IPS DF 6.9 (cell line): ENCODE measurements at regions not wholly inside any gene's neighbourhood (a gene's known extent, or its start where the extent isn't known, plus 50 kb on each side); places are given as distances from the start of the nearest gene placed in this dataset.

Experiments
- DNase-seq: peaks from one replicate; pipeline ENCODE4 v3.0.0-alpha.2; 2013; ENCODE audit warnings: low read depth, low spot score
- H3K27ac ChIP-seq: one replicate; pipeline ENCODE4 v1.5.1; 2013; ENCODE audit warnings: low read length, control low read depth
- H3K27me3 ChIP-seq: 2 replicates; pipeline ENCODE4 v1.6.1; 2013; ENCODE audit warnings: mild to moderate bottlenecking, low read length; ENCODE audit not compliant: control insufficient read depth, insufficient read depth
- H3K36me3 ChIP-seq: 2 replicates; pipeline ENCODE4 v1.6.1; 2013; ENCODE audit warnings: low read length; ENCODE audit not compliant: control insufficient read depth, insufficient read depth
- H3K4me1 ChIP-seq: 2 replicates; pipeline ENCODE4 v1.6.1; 2013; ENCODE audit warnings: low read length; ENCODE audit not compliant: control insufficient read depth, insufficient read depth
- H3K4me3 ChIP-seq: 2 replicates; pipeline ENCODE4 v1.5.1; 2013; ENCODE audit warnings: mild to moderate bottlenecking, low read length
- H3K9me3 ChIP-seq: 2 replicates; pipeline ENCODE4 v1.6.1; 2013; ENCODE audit warnings: low read length, inconsistent platforms; ENCODE audit not compliant: control insufficient read depth, insufficient read depth
- WGBS: extraction: QIAGEN DNeasy Blood & Tissue Kit; methylation state at CpG from one replicate; pipeline ENCODE4 v1.1.7; 2013; ENCODE audit warnings: mixed read lengths, missing lambda C conversion rate; ENCODE audit not compliant: insufficient read length, insufficient coverage; 5-methylcytosine and 5-hydroxymethylcytosine counted together

GRCh38 chr3:18666655-18667054 lies 241.5 kb upstream of the SATB1 start:
- WGBS = no CpG with 5 or more reads among the region's 2 CpGs
- no peaks in the 10 kb centered on the region; the same call in 1 of the 2 replicates for H3K4me1 ChIP-seq
- H3K4me3 ChIP-seq = no peak overlapping the region
- no peak overlapping the region for H3K27ac ChIP-seq
- no peaks in the 10 kb centered on the region for H3K27me3 ChIP-seq
- H3K9me3 ChIP-seq = no peaks in the 10 kb centered on the region
- H3K36me3 ChIP-seq = no peaks in the 10 kb centered on the region
- DNase-seq = no peak

- H3K27me3 ChIP-seq = no peaks in the 10 kb centered on the region
- H3K27ac ChIP-seq = no peak overlapping the region
- no peaks in the 10 kb centered on the region for H3K4me1 ChIP-seq
- no peaks in the 10 kb centered on the region for H3K36me3 ChIP-seq
- H3K9me3 ChIP-seq = no peaks in the 10 kb centered on the region
- no peak overlapping the region for H3K4me3 ChIP-seq
- no peak for DNase-seq
Measured at GRCh38 chr3:18660059-18660458, 234.9 kb upstream of the SATB1 start.

DNA sequence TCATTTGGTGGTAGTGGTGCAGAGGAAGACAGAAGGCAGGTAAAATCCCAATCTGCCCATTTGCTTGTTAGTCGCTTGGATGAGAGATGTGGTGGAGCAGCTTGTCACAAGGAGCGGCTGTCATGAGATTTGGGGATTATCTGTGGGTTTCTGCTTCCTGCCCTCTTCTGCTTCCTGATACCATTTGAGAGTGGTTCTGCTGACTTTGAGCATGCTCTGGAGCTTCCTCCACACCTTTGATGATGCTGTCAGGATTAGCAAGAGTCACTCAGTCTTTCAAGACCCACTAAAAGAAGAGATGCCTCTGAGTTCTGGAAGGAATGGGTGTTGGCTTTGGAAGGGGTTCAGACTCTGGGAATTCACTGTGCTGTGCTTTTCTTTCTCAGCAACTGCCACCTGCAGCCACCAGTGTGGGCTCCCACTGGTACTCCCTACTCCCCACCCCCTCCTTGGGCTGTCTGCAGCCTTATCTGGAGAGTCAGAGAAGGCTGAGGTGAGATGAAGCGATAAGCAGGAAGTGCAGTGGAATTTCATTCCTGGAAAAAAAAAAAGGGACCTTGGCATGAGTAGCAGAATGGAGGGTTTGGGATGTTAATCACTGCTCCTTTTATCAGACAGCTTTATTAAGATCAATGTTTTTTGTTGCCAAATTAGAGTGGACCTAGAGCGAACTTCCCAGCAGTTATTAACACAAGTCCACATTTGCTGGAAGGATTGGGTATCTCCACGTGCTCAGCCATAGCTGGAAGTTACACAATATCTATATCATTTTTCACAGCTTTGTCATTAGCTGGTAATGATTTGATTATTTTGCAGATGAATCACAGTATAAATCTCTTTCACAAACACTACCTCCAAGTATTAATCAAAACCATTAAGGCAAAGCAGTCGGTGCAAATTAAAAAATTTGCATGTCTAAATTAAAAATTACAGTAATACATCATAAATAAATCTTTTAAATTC lies 233.0 kb upstream of the SATB1 start:
- H3K4me1 ChIP-seq = no peaks in the 10 kb centered on the region
- H3K4me3 ChIP-seq = no peak overlapping the region
- H3K9me3 ChIP-seq = no peaks in the 10 kb centered on the region
- WGBS = no CpG with 5 or more reads among the region's 6 CpGs
- no peaks in the 10 kb centered on the region for H3K27me3 ChIP-seq
- no peaks in the 10 kb centered on the region for H3K36me3 ChIP-seq
- no peak for DNase-seq
- H3K27ac ChIP-seq = no peak overlapping the region

- no peak overlapping the region for H3K4me3 ChIP-seq
- no peaks in the 10 kb centered on the region for H3K27me3 ChIP-seq
- no CpG with 5 or more reads among the region's 5 CpGs for WGBS
- no peaks in the 10 kb centered on the region for H3K36me3 ChIP-seq
- H3K9me3 ChIP-seq = no peaks in the 10 kb centered on the region
- no peaks in the 10 kb centered on the region for H3K4me1 ChIP-seq
- H3K27ac ChIP-seq = no peak overlapping the region
- no peak for DNase-seq
Measured at GRCh38 chr3:18656866-18657265, 231.7 kb upstream of the SATB1 start.

DNA sequence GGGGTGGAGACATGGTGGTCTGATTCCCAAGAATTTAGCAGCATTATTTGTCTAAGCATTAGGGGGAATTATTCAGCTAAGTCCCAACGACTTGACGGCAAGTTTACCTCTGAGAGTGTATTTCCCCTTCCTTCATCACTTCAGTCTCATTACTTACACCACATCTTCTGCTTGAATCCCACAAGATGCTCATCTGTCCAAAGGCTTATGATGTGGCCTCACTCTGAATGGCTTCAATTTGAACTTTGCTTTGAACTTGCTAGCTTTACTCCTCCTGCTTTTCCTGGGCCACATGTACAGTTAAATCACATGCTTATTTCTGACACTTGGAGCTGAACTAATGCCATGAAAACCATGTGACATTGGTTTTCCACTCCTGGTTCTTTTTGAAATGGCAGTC lies 231.3 kb upstream of the SATB1 start:
- Histone ChIP-seq H3K36me3 (no peaks in the 10 kb centered on the region), H3K4me1 (no peaks in the 10 kb centered on the region), H3K9me3 (no peaks in the 10 kb centered on the region), H3K27me3 (no peaks in the 10 kb centered on the region), H3K27ac (no peak overlapping the region), H3K4me3 (no peak overlapping the region)
- no peak for DNase-seq
- WGBS = no CpG with 5 or more reads among the region's 2 CpGs

- H3K9me3 ChIP-seq = no peaks in the 10 kb centered on the region
- no peaks in the 10 kb centered on the region for H3K4me1 ChIP-seq
- no peak overlapping the region for H3K27ac ChIP-seq
- no peaks in the 10 kb centered on the region for H3K36me3 ChIP-seq
- no CpG with 5 or more reads among the region's 1 CpG for WGBS
- no peak overlapping the region for H3K4me3 ChIP-seq
- H3K27me3 ChIP-seq = no peaks in the 10 kb centered on the region
- no peak for DNase-seq
Measured at GRCh38 chr3:18655827-18656226, 230.7 kb upstream of the SATB1 start.

GRCh38 chr3:18652781-18653180 lies 227.6 kb upstream of the SATB1 start:
- WGBS = no CpG with 5 or more reads among the region's 3 CpGs
- no peaks in the 10 kb centered on the region for H3K4me1 ChIP-seq
- H3K27ac ChIP-seq = no peak overlapping the region
- H3K4me3 ChIP-seq = no peak overlapping the region
- no peaks in the 10 kb centered on the region for H3K9me3 ChIP-seq
- H3K27me3 ChIP-seq = no peaks in the 10 kb centered on the region
- no peaks in the 10 kb centered on the region for H3K36me3 ChIP-seq
- DNase-seq = no peak

GRCh38 chr3:18650731-18651130 lies 225.6 kb upstream of the SATB1 start:
- no CpG with 5 or more reads among the region's 5 CpGs for WGBS
- no peak overlapping the region for H3K4me3 ChIP-seq
- no peaks in the 10 kb centered on the region for H3K9me3 ChIP-seq
- H3K4me1 ChIP-seq = no peaks in the 10 kb centered on the region
- H3K27ac ChIP-seq = no peak overlapping the region
- no peaks in the 10 kb centered on the region for H3K27me3 ChIP-seq
- no peak for DNase-seq
- no peaks in the 10 kb centered on the region for H3K36me3 ChIP-seq

DNA sequence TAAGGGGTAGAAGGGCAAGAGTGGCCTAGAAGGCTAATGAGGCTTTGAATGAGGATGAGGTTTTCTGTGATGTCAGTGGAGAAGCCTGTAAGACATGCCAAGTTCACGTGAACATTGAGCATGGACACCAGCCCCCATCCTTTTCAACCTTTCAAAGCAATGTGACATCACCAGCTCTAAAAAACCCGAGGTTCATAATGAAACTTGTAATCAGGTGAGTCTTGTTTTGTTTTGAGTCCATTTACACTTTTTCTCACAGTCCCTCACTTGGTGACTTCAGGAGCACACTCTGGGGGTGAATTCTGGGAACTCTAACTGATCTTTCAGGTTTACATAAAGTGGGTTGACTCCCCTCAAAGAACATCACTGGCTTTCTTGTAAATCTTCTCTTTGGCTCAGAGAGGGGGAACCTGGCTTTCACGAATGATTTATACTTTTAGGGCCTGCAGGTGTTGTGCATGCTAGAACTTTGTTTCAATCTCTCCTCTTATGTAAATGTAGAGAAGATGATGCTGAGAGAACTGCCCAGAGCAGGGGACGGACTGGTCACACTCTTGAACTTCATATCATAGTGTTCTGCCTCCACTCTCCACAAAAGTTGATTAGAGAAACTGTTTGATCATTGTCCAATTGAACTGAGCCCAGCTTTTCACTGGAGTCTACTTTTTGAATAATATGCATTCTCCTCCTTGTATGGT lies 224.7 kb upstream of the SATB1 start:
- no peaks in the 10 kb centered on the region for H3K27me3 ChIP-seq
- H3K9me3 ChIP-seq = no peaks in the 10 kb centered on the region
- no peak overlapping the region for H3K27ac ChIP-seq
- no peak overlapping the region for H3K4me3 ChIP-seq
- no peaks in the 10 kb centered on the region for H3K4me1 ChIP-seq
- DNase-seq = no peak
- WGBS = no CpG with 5 or more reads among the region's 4 CpGs
- no peaks in the 10 kb centered on the region for H3K36me3 ChIP-seq

DNA sequence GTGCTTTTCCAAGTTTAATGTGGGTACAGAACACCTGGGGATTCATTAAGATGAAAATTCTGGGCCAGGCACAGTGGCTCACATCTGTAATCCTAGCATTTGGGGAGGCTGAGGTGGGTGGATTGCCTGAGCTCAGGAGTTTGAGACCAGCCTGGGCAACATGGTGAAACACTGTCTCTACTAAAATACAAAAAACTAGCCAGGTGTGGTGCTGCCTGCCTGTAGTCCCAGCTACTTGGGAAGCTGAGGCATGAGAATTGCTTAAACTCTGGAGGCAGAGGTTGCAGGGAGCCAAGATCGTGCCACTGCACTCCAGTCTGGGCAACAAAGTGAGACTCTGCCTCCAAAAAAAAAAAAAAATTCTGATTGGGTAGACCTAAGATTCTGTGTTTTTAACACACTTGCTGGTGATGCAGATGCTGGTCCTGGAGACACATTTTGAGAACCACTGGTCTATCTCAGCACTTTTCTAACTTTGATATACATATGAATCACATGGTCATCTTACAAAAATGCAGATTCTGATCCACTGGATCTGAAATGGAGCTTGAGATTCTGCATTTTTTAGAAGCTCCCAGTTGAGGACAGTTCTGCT lies 223.8 kb upstream of the SATB1 start:
- no peak overlapping the region for H3K4me3 ChIP-seq
- H3K36me3 ChIP-seq = no peaks in the 10 kb centered on the region
- no peak for DNase-seq
- no peak overlapping the region for H3K27ac ChIP-seq
- no peaks in the 10 kb centered on the region for H3K27me3 ChIP-seq
- WGBS = no CpG with 5 or more reads among the region's 1 CpG
- no peaks in the 10 kb centered on the region for H3K4me1 ChIP-seq
- no peaks in the 10 kb centered on the region for H3K9me3 ChIP-seq
